Gastrocnemius medialis (tissue), 4 donors: ENCODE measurements at regions not wholly inside any gene's neighbourhood (a gene's known extent, or its start where the extent isn't known, plus 50 kb on each side); places are given as distances from the start of the nearest gene placed in this dataset.
A peak's percentile ranks its signal among the peaks of the same experiment; 100 is the strongest.

ENCODE experiments used
- ATAC-seq, 2 donors: fragments of 150-250 bp; one replicate each; pipeline ENCODE4 v1.9.1; 2016
- DNase-seq, 2 donors: peaks; one replicate each; pipeline ENCODE4 v3.0.0-alpha.2; 2019
- H3K27ac ChIP-seq, 4 donors: fragments of 200-600 bp; sonication (generic); 1 replicate in 1 of 4; 2 replicates in 3 of 4; pipeline ENCODE4 v1.5.1; 2016 to 2018; ENCODE audit warnings: mild to moderate bottlenecking in 2 of 4, moderate library complexity in 1 of 4
- H3K27me3 ChIP-seq, 3 donors: fragments of 200-600 bp; sonication (generic) in 2 of 3; 1 replicate in 1 of 3; 2 replicates in 2 of 3; pipeline versions ENCODE4 v1.5.1 to v1.6.0; 2016 to 2019; ENCODE audit warnings: mild to moderate bottlenecking in 1 of 3, moderate library complexity in 1 of 3
- H3K36me3 ChIP-seq, 2 donors: fragments of 200-600 bp; sonication (generic) in 1 of 2; one replicate each; pipeline ENCODE4 v1.5.1; 2017 to 2018
- H3K4me1 ChIP-seq, 2 donors: fragments of 200-600 bp; sonication (generic) in 1 of 2; one replicate each; pipeline ENCODE4 v1.5.1; 2016 to 2017; ENCODE audit warnings: mild to moderate bottlenecking in 2 of 2
- H3K4me3 ChIP-seq, 4 donors: fragments of 200-600 bp; sonication (generic) in 3 of 4; 1 replicate in 1 of 4; 2 replicates in 3 of 4; pipeline ENCODE4 v1.5.1; 2016 to 2019; ENCODE audit warnings: mild to moderate bottlenecking in 2 of 4
- H3K9me3 ChIP-seq, 3 donors: fragments of 200-600 bp; sonication (generic) in 2 of 3; 1 replicate in 1 of 3; 2 replicates in 2 of 3; pipeline ENCODE4 v1.5.1; 2016 to 2019
- CTCF ChIP-seq, 5 experiments: fragments of 450-650 bp in 3 of 5; fragments of 200-600 bp in 2 of 5; sonication (generic) in 2 of 5; IDR thresholded peaks in 4 of 5; conservative IDR thresholded peaks in 1 of 5; 1 replicate in 4 of 5; 2 replicates in 1 of 5; pipeline ENCODE4 v1.5.1; 2016 to 2019; ENCODE audit warnings: antibody characterized with exemption in 5 of 5, mild to moderate bottlenecking in 3 of 5, moderate library complexity in 3 of 5
- POLR2A ChIP-seq, 2 donors: fragments of 450-650 bp; IDR thresholded peaks; one replicate each; pipeline ENCODE4 v1.6.1; 2017; ENCODE audit warnings: antibody characterized with exemption in 2 of 2, mild to moderate bottlenecking in 2 of 2, moderate library complexity in 2 of 2
- in situ Hi-C, 4 donors: fragments of 200-750 bp; cut with MboI; loops; one replicate each; pipeline versions ENCODE4 v1.15.0 to v1.8.0; 2017; ENCODE audit warnings: low sequenced_read_pairs in 4 of 4
- intact Hi-C: fragments of 100-400 bp; cut with DNase I; formaldehyde crosslinking; loops from one replicate; pipeline ENCODE4 v1.15.1; 2023; ENCODE audit warnings: low total_unique reads

- no peak overlapping the region for H3K27ac ChIP-seq
- TF ChIP-seq CTCF (IDR thresholded peaks at IDR 0.05 in 4 of 5, conservative IDR thresholded peaks at IDR 0.05 in 1 of 5) (no peak), POLR2A (IDR thresholded peaks at IDR 0.05) (no peak)
- H3K4me1 ChIP-seq, result no peaks in the 10 kb centered on the region
- intact Hi-C loops, result no loop called here
- DNase-seq, result no peak
- H3K4me3 ChIP-seq, result no peak overlapping the region
- no peak for ATAC-seq
- in situ Hi-C loops, result loop anchor here in 1 of 4 donors (10.0 kb wide), 1 partner anchor 61 kb away; no protein-coding TSS in a partner anchor
- H3K9me3 ChIP-seq, result peaks cover 0 to 4% (median 0%) of the 10 kb centered on the region in 3 donors
- H3K36me3 ChIP-seq, result no peaks in the 10 kb centered on the region
- no peaks in the 10 kb centered on the region for H3K27me3 ChIP-seq
These were observed 1109.0 kb upstream of the ACO1 start for GRCh38 chr9:31275419-31275818.

GRCh38 chr9:31290731-31291130, 1093.7 kb upstream of the ACO1 start:
- DNase-seq (no peak), ATAC-seq (no peak)
- intact Hi-C loops (no loop called here), in situ Hi-C loops (no loop called here)
- Histone ChIP-seq H3K27ac (no peak overlapping the region), H3K36me3 (no peaks in the 10 kb centered on the region), H3K9me3 (no peaks in the 10 kb centered on the region), H3K27me3 (no peaks in the 10 kb centered on the region), H3K4me3 (no peak overlapping the region), H3K4me1 (no peaks in the 10 kb centered on the region)
- TF ChIP-seq CTCF (IDR thresholded peaks at IDR 0.05 in 4 of 5, conservative IDR thresholded peaks at IDR 0.05 in 1 of 5) (no peak), POLR2A (IDR thresholded peaks at IDR 0.05) (no peak)

GRCh38 chr9:31302620-31303418, 1081.6 kb upstream of the ACO1 start:
- intact Hi-C loops (no loop called here), in situ Hi-C loops (no loop called here)
- DNase-seq (no peak), ATAC-seq (no peak)
- H3K9me3 ChIP-seq, result no peaks in the 10 kb centered on the region
- TF ChIP-seq POLR2A (IDR thresholded peaks at IDR 0.05) (no peak), CTCF (IDR thresholded peaks at IDR 0.05 in 4 of 5, conservative IDR thresholded peaks at IDR 0.05 in 1 of 5) (no peak)
- H3K4me1 ChIP-seq, result no peaks in the 10 kb centered on the region
- no peak overlapping the region for H3K27ac ChIP-seq
- H3K36me3 ChIP-seq, result no peaks in the 10 kb centered on the region
- no peaks in the 10 kb centered on the region for H3K27me3 ChIP-seq
- H3K4me3 ChIP-seq, result no peak overlapping the region

- in situ Hi-C loops (no loop called here), intact Hi-C loops (no loop called here)
- no peaks in the 10 kb centered on the region for H3K27me3 ChIP-seq
- no peak overlapping the region for H3K4me3 ChIP-seq
- ATAC-seq (peak in 1 of 2 donors; percentile 47), DNase-seq (no peak)
- H3K27ac ChIP-seq, result no peak overlapping the region
- TF ChIP-seq POLR2A (IDR thresholded peaks at IDR 0.05) (no peak), CTCF (IDR thresholded peaks at IDR 0.05 in 4 of 5, conservative IDR thresholded peaks at IDR 0.05 in 1 of 5) (no peak)
- H3K4me1 ChIP-seq, result no peaks in the 10 kb centered on the region
- no peaks in the 10 kb centered on the region for H3K36me3 ChIP-seq
- no peaks in the 10 kb centered on the region for H3K9me3 ChIP-seq
These were observed 1079.9 kb upstream of the ACO1 start for GRCh38 chr9:31304576-31304975.
